HEK293 (cell line): ENCODE measurements at regions not wholly inside any gene's neighbourhood (a gene's known extent, or its start where the extent isn't known, plus 50 kb on each side); places are given as distances from the start of the nearest gene placed in this dataset.

Experiments
- CTCF ChIA-PET: fragments of 350-600 bp; formaldehyde crosslinking; extraction: SDS; loops from one replicate; lab custom pipeline; 2021; ENCODE audit warnings: antibody characterized with exemption; lab: Yijun Ruan, JAX
- POLR2A ChIA-PET: fragments of 300-600 bp; formaldehyde crosslinking; extraction: SDS; loops from one replicate; lab custom pipeline; 2020; ENCODE audit warnings: antibody characterized with exemption, inconsistent platforms; lab: Yijun Ruan, JAX
- H3K27ac ChIP-seq: fragments of 200-500 bp; sonication (Bioruptor generic); 2 replicates; pipeline ENCODE4 v1.5.1; 2014; ENCODE audit warnings: low read depth, low read length, control low read depth, inconsistent platforms; ENCODE audit errors: extremely low read depth
- H3K36me3 ChIP-seq, 2 experiments: fragments of 200-500 bp in 1 of 2; sonication (Bioruptor generic) in 1 of 2; 1 replicate in 1 of 2; 2 replicates in 1 of 2; pipeline ENCODE4 v1.5.1; 2014 to 2017; ENCODE audit warnings: inconsistent platforms in 2 of 2, low read length in 2 of 2; ENCODE audit not compliant: control insufficient read depth in 2 of 2, insufficient read depth in 1 of 2
- H3K4me1 ChIP-seq: fragments of 200-500 bp; sonication (Bioruptor generic); 2 replicates; pipeline ENCODE4 v1.5.1; 2014; ENCODE audit warnings: mild to moderate bottlenecking, low read length, inconsistent platforms; ENCODE audit not compliant: control insufficient read depth, insufficient read depth
- H3K4me3 ChIP-seq: 2 replicates; pipeline ENCODE4 v1.5.1; 2011; ENCODE audit warnings: low read depth, mild to moderate bottlenecking, control low read depth, low read length, moderate library complexity
- H3K9me3 ChIP-seq: fragments of 200-500 bp; sonication (Bioruptor generic); 2 replicates; pipeline ENCODE4 v1.5.1; 2014; ENCODE audit warnings: low read depth, low read length, inconsistent platforms; ENCODE audit not compliant: control insufficient read depth, insufficient read depth
- EGR2 ChIP-seq: fragments of 450-650 bp; formaldehyde crosslinking; IDR thresholded peaks from 2 replicates; pipeline ENCODE4 v1.5.1; 2016; ENCODE audit warnings: low read depth, missing biosample characterization, missing genetic modification characterization
- HOXC10 ChIP-seq: sonication (generic); formaldehyde crosslinking; IDR thresholded peaks from 2 replicates; pipeline ENCODE4 v1.8.1; 2023; ENCODE audit warnings: mild to moderate bottlenecking, missing genetic modification reagents
- OSR2 ChIP-seq: fragments of 450-650 bp; formaldehyde crosslinking; IDR thresholded peaks from 2 replicates; pipeline ENCODE4 v1.5.1; 2016; ENCODE audit warnings: missing biosample characterization, missing genetic modification characterization
- SALL2 ChIP-seq: fragments of 450-650 bp; formaldehyde crosslinking; IDR thresholded peaks from 2 replicates; pipeline ENCODE4 v1.5.0; 2017; ENCODE audit warnings: missing biosample characterization, mild to moderate bottlenecking, missing genetic modification characterization, borderline replicate concordance
- SP3 ChIP-seq: fragments of 450-650 bp; formaldehyde crosslinking; IDR thresholded peaks from 2 replicates; pipeline ENCODE4 v1.5.1; 2016; ENCODE audit warnings: missing biosample characterization, missing genetic modification characterization
- TRIM28 ChIP-seq: IDR thresholded peaks from 2 replicates; pipeline ENCODE4 v1.6.1; 2011; ENCODE audit warnings: low read length, control low read depth, borderline replicate concordance
- WT1 ChIP-seq: fragments of 450-650 bp; formaldehyde crosslinking; IDR thresholded peaks from 2 replicates; pipeline ENCODE4 v1.5.1; 2016; ENCODE audit warnings: missing biosample characterization, missing genetic modification characterization
- YY1 ChIP-seq: fragments of 450-650 bp; formaldehyde crosslinking; IDR thresholded peaks from 2 replicates; pipeline ENCODE4 v1.5.1; 2018; ENCODE audit warnings: missing biosample characterization, missing genetic modification characterization
- ZNF10 ChIP-seq: fragments of 450-650 bp; formaldehyde crosslinking; IDR thresholded peaks from 2 replicates; pipeline ENCODE4 v1.5.1; 2017; ENCODE audit warnings: missing biosample characterization, missing genetic modification characterization
- ZNF121 ChIP-seq: fragments of 450-650 bp; formaldehyde crosslinking; IDR thresholded peaks from 2 replicates; pipeline ENCODE4 v1.5.1; 2016; ENCODE audit warnings: missing biosample characterization, missing genetic modification characterization
- ZNF146 ChIP-seq: fragments of 450-650 bp; formaldehyde crosslinking; IDR thresholded peaks from 2 replicates; pipeline ENCODE4 v1.5.1; 2016; ENCODE audit warnings: missing biosample characterization, missing genetic modification characterization
- ZNF174 ChIP-seq: fragments of 450-650 bp; formaldehyde crosslinking; IDR thresholded peaks from 2 replicates; pipeline ENCODE4 v1.5.0; 2017; ENCODE audit warnings: missing biosample characterization, mild to moderate bottlenecking, missing genetic modification characterization
- ZNF211 ChIP-seq: fragments of 450-650 bp; formaldehyde crosslinking; IDR thresholded peaks from 2 replicates; pipeline ENCODE4 v1.5.1; 2016; ENCODE audit warnings: low read depth, missing biosample characterization, missing genetic modification characterization
- ZNF248 ChIP-seq: fragments of 450-650 bp; formaldehyde crosslinking; IDR thresholded peaks from 2 replicates; pipeline ENCODE4 v1.5.1; 2017; ENCODE audit warnings: missing biosample characterization, missing genetic modification characterization
- ZNF311 ChIP-seq: fragments of 450-650 bp; formaldehyde crosslinking; IDR thresholded peaks from 2 replicates; pipeline ENCODE4 v1.5.1; 2017; ENCODE audit warnings: missing biosample characterization, missing genetic modification characterization, borderline replicate concordance
- ZNF335 ChIP-seq: fragments of 450-650 bp; formaldehyde crosslinking; conservative IDR thresholded peaks from 2 replicates; pipeline ENCODE4 v1.5.1; 2016; ENCODE audit warnings: missing biosample characterization, missing genetic modification characterization
- ZNF366 ChIP-seq: fragments of 450-650 bp; formaldehyde crosslinking; conservative IDR thresholded peaks from 2 replicates; pipeline ENCODE4 v1.5.1; 2016; ENCODE audit warnings: missing biosample characterization, missing genetic modification characterization
- ZNF391 ChIP-seq: fragments of 450-650 bp; formaldehyde crosslinking; IDR thresholded peaks from 2 replicates; pipeline ENCODE4 v1.5.1; 2016; ENCODE audit warnings: low read depth, missing biosample characterization, missing genetic modification characterization, borderline replicate concordance
- ZNF558 ChIP-seq: fragments of 450-650 bp; formaldehyde crosslinking; IDR thresholded peaks from 2 replicates; pipeline ENCODE4 v1.5.1; 2016; ENCODE audit warnings: missing biosample characterization, missing genetic modification characterization
- ZNF571 ChIP-seq: fragments of 450-650 bp; formaldehyde crosslinking; IDR thresholded peaks from 2 replicates; pipeline ENCODE4 v1.5.0; 2017; ENCODE audit warnings: missing biosample characterization, missing genetic modification characterization
- ZNF585B ChIP-seq: fragments of 450-650 bp; formaldehyde crosslinking; IDR thresholded peaks from 2 replicates; pipeline ENCODE4 v1.5.1; 2016; ENCODE audit warnings: missing biosample characterization, missing genetic modification characterization
- ZNF768 ChIP-seq: fragments of 450-650 bp; formaldehyde crosslinking; IDR thresholded peaks from 2 replicates; pipeline ENCODE4 v1.5.1; 2018; ENCODE audit warnings: missing biosample characterization, mild to moderate bottlenecking, missing genetic modification characterization
- ZNF791 ChIP-seq: fragments of 450-650 bp; formaldehyde crosslinking; IDR thresholded peaks from 2 replicates; pipeline ENCODE4 v1.5.1; 2016; ENCODE audit warnings: missing biosample characterization, missing genetic modification characterization
- ZNF830 ChIP-seq: fragments of 450-650 bp; IDR thresholded peaks from 2 replicates; pipeline ENCODE4 v1.5.0; 2018; ENCODE audit warnings: missing biosample characterization, missing genetic modification characterization, low read depth, mild to moderate bottlenecking, moderate library complexity

- TF ChIP-seq HOXC10 (CRISPR knock-in tag) (no peak), OSR2 (tag by site-specific recombination) (no peak), WT1 (tag by site-specific recombination) (no peak), ZNF211 (no peak), ZNF830 (tag by site-specific recombination) (no peak), ZNF558 (tag by site-specific recombination) (no peak), ZNF335 (tag by site-specific recombination) (no peak)
- no peaks in the 10 kb centered on the region for H3K9me3 ChIP-seq
- POLR2A ChIA-PET: no interaction called here
- H3K36me3 ChIP-seq: no peaks in the 10 kb centered on the region
- CTCF ChIA-PET: interaction anchor here (0.7 kb wide), 1 partner anchor 65 kb away, joined by 3 read pairs; no protein-coding TSS in a partner anchor
- H3K4me1 ChIP-seq: peaks cover 5% of the 10 kb centered on the region; the same call in 1 of the 2 replicates
- no peak overlapping the region for H3K27ac ChIP-seq
- no peak overlapping the region for H3K4me3 ChIP-seq
Measured at GRCh38 chr2:172294983-172295382, 132.4 kb upstream of the ITGA6 start.

- H3K27ac ChIP-seq: no peak overlapping the region
- peaks cover 5% of the 10 kb centered on the region; the same call in 1 of the 2 replicates for H3K4me1 ChIP-seq
- H3K4me3 ChIP-seq: no peak overlapping the region
- TF ChIP-seq EGR2 (no peak), YY1 (tag by site-specific recombination) (no peak), SALL2 (tag by site-specific recombination) (no peak), SP3 (tag by site-specific recombination) (no peak), ZNF768 (tag by site-specific recombination) (no peak), ZNF146 (tag by site-specific recombination) (no peak), ZNF585B (no peak), ZNF121 (tag by site-specific recombination) (no peak), ZNF335 (tag by site-specific recombination) (no peak), ZNF366 (tag by site-specific recombination) (no peak), ZNF791 (tag by site-specific recombination) (no peak), ZNF174 (tag by site-specific recombination) (no peak), ZNF10 (tag by site-specific recombination) (no peak), ZNF391 (tag by site-specific recombination) (no peak), ZNF311 (tag by site-specific recombination) (no peak)
- POLR2A ChIA-PET: no interaction called here
- H3K36me3 ChIP-seq: no peaks in the 10 kb centered on the region
- no peaks in the 10 kb centered on the region for H3K9me3 ChIP-seq
- CTCF ChIA-PET: no interaction called here
Measured at GRCh38 chr2:172295677-172296076, 131.7 kb upstream of the ITGA6 start.

- ChIA-PET POLR2A (no interaction called here), CTCF (no interaction called here)
- Histone ChIP-seq H3K4me1 (peaks cover 5% of the 10 kb centered on the region; the same call in 1 of the 2 replicates), H3K36me3 (no peaks in the 10 kb centered on the region), H3K4me3 (no peak overlapping the region), H3K9me3 (no peaks in the 10 kb centered on the region), H3K27ac (no peak overlapping the region)
- TF ChIP-seq ZNF571 (tag by site-specific recombination) (no peak), ZNF585B (no peak), TRIM28 (0 out of 2 replicates have a peak, but pooled peaks have one; percentile 25), ZNF248 (tag by site-specific recombination) (no peak)
Measured at GRCh38 chr2:172296267-172297046, 130.9 kb upstream of the ITGA6 start.
